A549 (cell line): ENCODE measurements at regions not wholly inside any gene's neighbourhood (a gene's known extent, or its start where the extent isn't known, plus 50 kb on each side); places are given as distances from the start of the nearest gene placed in this dataset.

ENCODE experiments used
- BHLHE40 ChIP-seq: IDR thresholded peaks from 2 replicates; pipeline ENCODE4 v1.6.1; 2012; ENCODE audit warnings: low read depth, low read length, inconsistent platforms
- CBX8 ChIP-seq: fragments of 200-600 bp; sonication (generic); IDR thresholded peaks from 2 replicates; pipeline ENCODE4 v1.6.1; 2016
- CTCF ChIP-seq: fragments of >200 bp; sonication (Bioruptor Twin); formaldehyde crosslinking; IDR thresholded peaks from 3 replicates; pipeline ENCODE4 v1.5.1; 2016
- EP300 ChIP-seq, 2 experiments: fragments of >200 bp; sonication (Bioruptor Twin); formaldehyde crosslinking; IDR thresholded peaks; 2 replicates in 1 of 2; 3 replicates in 1 of 2; pipeline ENCODE4 v1.6.1; 2016 to 2017
- FOSL2 ChIP-seq, 2 experiments: fragments of 450-650 bp in 1 of 2; fragments of >200 bp in 1 of 2; sonication (Bioruptor Twin) in 1 of 2; formaldehyde crosslinking; IDR thresholded peaks; 2 replicates each; pipeline versions ENCODE4 v1.5.0 to v1.6.1; 2016 to 2020; ENCODE audit warnings: mild to moderate bottlenecking in 1 of 2, moderate library complexity in 1 of 2
- POLR2A ChIP-seq: IDR thresholded peaks from 2 replicates; pipeline ENCODE4 v1.6.1; 2012; ENCODE audit warnings: mild to moderate bottlenecking, low read length
- ZFP36 ChIP-seq: fragments of 450-650 bp; IDR thresholded peaks from 2 replicates; pipeline ENCODE4 v1.6.1; 2014; ENCODE audit warnings: borderline replicate concordance; ENCODE audit not compliant: partially characterized antibody

GRCh38 chr1:57886376-57886775, 462.5 kb upstream of the DAB1 start:
- TF ChIP-seq CTCF (no peak), EP300 (IDR thresholded peaks at IDR 0.05) (no peak), FOSL2 (IDR thresholded peaks at IDR 0.05) (no peak), FOSL2 (CRISPR knock-in tag; IDR thresholded peaks at IDR 0.05) (no peak), ZFP36 (no peak), BHLHE40 (no peak), CBX8 (no peak), POLR2A (no peak)
